Gastroesophageal sphincter (tissue), 3 donors: ENCODE measurements at regions not wholly inside any gene's neighbourhood (a gene's known extent, or its start where the extent isn't known, plus 50 kb on each side); places are given as distances from the start of the nearest gene placed in this dataset.

Source experiments
- EP300 ChIP-seq: sonication (generic); formaldehyde crosslinking; IDR thresholded peaks from one replicate; pipeline ENCODE4 v1.6.1; 2017; ENCODE audit warnings: antibody characterized with exemption, mild to moderate bottlenecking
- POLR2A ChIP-seq, 2 donors: fragments of 450-650 bp; IDR thresholded peaks; one replicate each; pipeline ENCODE4 v1.6.1; 2017; ENCODE audit warnings: antibody characterized with exemption in 2 of 2, mild to moderate bottlenecking in 2 of 2, moderate library complexity in 1 of 2
- POLR2AphosphoS5 ChIP-seq: sonication (generic); formaldehyde crosslinking; IDR thresholded peaks from one replicate; pipeline ENCODE4 v1.6.1; 2017; ENCODE audit warnings: antibody characterized with exemption
- TF ChIP-seq, protein P1 (sequence below), 4 experiments: fragments of 200-600 bp in 2 of 4; fragments of 450-650 bp in 2 of 4; sonication (generic) in 1 of 4; IDR thresholded peaks; one replicate each; pipeline ENCODE4 v1.5.1; 2017 to 2019; ENCODE audit warnings: antibody characterized with exemption in 4 of 4, mild to moderate bottlenecking in 2 of 4, moderate library complexity in 2 of 4

DNA sequence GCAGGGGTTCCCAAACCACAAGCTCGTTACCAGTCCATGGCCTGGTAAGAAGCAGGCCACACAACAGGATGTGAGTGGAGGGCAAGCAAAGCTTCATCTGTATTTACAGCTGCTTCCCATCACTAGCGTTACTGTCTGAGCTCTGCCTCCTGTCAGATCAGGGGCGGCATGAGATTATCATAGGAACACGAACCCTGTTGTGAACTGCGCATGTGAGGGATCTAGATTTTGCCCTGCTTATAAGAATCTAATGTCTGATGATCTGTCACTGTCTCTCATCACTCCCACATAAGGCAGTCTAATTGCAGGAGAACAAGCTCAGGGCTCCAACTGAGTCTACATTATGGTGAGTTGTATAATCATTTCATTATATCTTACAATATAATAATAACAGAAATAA lies 677.4 kb upstream of the SLITRK6 start:
- TF ChIP-seq, protein P1, sequence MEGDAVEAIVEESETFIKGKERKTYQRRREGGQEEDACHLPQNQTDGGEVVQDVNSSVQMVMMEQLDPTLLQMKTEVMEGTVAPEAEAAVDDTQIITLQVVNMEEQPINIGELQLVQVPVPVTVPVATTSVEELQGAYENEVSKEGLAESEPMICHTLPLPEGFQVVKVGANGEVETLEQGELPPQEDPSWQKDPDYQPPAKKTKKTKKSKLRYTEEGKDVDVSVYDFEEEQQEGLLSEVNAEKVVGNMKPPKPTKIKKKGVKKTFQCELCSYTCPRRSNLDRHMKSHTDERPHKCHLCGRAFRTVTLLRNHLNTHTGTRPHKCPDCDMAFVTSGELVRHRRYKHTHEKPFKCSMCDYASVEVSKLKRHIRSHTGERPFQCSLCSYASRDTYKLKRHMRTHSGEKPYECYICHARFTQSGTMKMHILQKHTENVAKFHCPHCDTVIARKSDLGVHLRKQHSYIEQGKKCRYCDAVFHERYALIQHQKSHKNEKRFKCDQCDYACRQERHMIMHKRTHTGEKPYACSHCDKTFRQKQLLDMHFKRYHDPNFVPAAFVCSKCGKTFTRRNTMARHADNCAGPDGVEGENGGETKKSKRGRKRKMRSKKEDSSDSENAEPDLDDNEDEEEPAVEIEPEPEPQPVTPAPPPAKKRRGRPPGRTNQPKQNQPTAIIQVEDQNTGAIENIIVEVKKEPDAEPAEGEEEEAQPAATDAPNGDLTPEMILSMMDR (IDR thresholded peaks at IDR 0.05): no peak
- TF ChIP-seq POLR2AphosphoS5 (no peak), EP300 (no peak), POLR2A (IDR thresholded peaks at IDR 0.05) (no peak)
